WTC11 (cell line): ENCODE measurements at regions not wholly inside any gene's neighbourhood (a gene's known extent, or its start where the extent isn't known, plus 50 kb on each side); places are given as distances from the start of the nearest gene placed in this dataset.

Experiments
- ATAC-seq: fragments of 200-7000 bp; cut with Tn5 transposase; 2 replicates; pipeline ENCODE4 v1.10.0; 2021; ENCODE audit warnings: mild to moderate bottlenecking, moderate library complexity
- CTCF ChIA-PET: fragments of 300-600 bp; sonication (Branson Sonifier 250); formaldehyde crosslinking; loops from one replicate; lab custom pipeline; 2021; ENCODE audit warnings: antibody characterized with exemption; lab: Charles Lee
- POLR2A ChIA-PET: fragments of 350-600 bp; sonication (Branson Sonifier 250); formaldehyde crosslinking; loops from one replicate; lab custom pipeline; 2021; ENCODE audit warnings: antibody characterized with exemption; lab: Charles Lee
- DNase-seq: peaks from one replicate; pipeline ENCODE4 v3.0.0; 2021; ENCODE audit warnings: low spot score
- H3K27ac Mint-ChIP-seq: 2 replicates; pipeline ENCODE4 v1.8.0; 2021; ENCODE audit warnings: mixed read lengths
- H3K27me3 Mint-ChIP-seq: 2 replicates; pipeline ENCODE4 v1.8.0; 2021; ENCODE audit warnings: low read depth, mild to moderate bottlenecking, moderate library complexity, mixed read lengths
- H3K36me3 Mint-ChIP-seq: 2 replicates; pipeline ENCODE4 v1.8.0; 2021; ENCODE audit warnings: mixed read lengths
- H3K4me1 Mint-ChIP-seq: 2 replicates; pipeline ENCODE4 v1.8.0; 2022; ENCODE audit warnings: mixed read lengths
- H3K4me3 Mint-ChIP-seq: 2 replicates; pipeline ENCODE4 v1.8.0; 2021; ENCODE audit warnings: mild to moderate bottlenecking, moderate library complexity, mixed read lengths
- H3K9me3 Mint-ChIP-seq: 2 replicates; pipeline ENCODE4 v1.8.0; 2021; ENCODE audit warnings: mixed read lengths
- ARID4B ChIP-seq: sonication (generic); formaldehyde crosslinking; IDR thresholded peaks from 2 replicates; pipeline ENCODE4 v1.8.0; 2023; ENCODE audit warnings: missing genetic modification reagents, mild to moderate bottlenecking, borderline replicate concordance
- E2F5 ChIP-seq: sonication (generic); formaldehyde crosslinking; IDR thresholded peaks from 2 replicates; pipeline ENCODE4 v1.8.1; 2022; ENCODE audit warnings: mild to moderate bottlenecking, moderate library complexity, missing genetic modification reagents
- ESRRA ChIP-seq: sonication (generic); formaldehyde crosslinking; IDR thresholded peaks from 2 replicates; pipeline ENCODE4 v1.8.1; 2022; ENCODE audit warnings: mild to moderate bottlenecking, missing genetic modification reagents, borderline replicate concordance
- FOXJ3 ChIP-seq: sonication (generic); formaldehyde crosslinking; IDR thresholded peaks from 2 replicates; pipeline ENCODE4 v1.9.0; 2021; ENCODE audit warnings: missing genetic modification reagents, mild to moderate bottlenecking, borderline replicate concordance
- HMGA2 ChIP-seq: fragments of 250-450 bp; sonication (Bioruptor Pico); IDR thresholded peaks from 2 replicates; pipeline ENCODE4 v1.4.0; 2021; ENCODE audit warnings: mild to moderate bottlenecking, moderate library complexity
- MLX ChIP-seq: sonication (generic); formaldehyde crosslinking; IDR thresholded peaks from 2 replicates; pipeline ENCODE4 v1.8.1; 2023; ENCODE audit warnings: mild to moderate bottlenecking, missing genetic modification reagents, moderate library complexity
- NFE2L1 ChIP-seq: sonication (generic); formaldehyde crosslinking; IDR thresholded peaks from 2 replicates; pipeline ENCODE4 v1.8.1; 2023; ENCODE audit warnings: missing genetic modification reagents
- NFYB ChIP-seq: sonication (generic); formaldehyde crosslinking; conservative IDR thresholded peaks from 2 replicates; pipeline ENCODE4 v1.8.0; 2022; ENCODE audit warnings: low read depth, missing genetic modification reagents
- NR1H2 ChIP-seq: sonication (generic); formaldehyde crosslinking; IDR thresholded peaks from 2 replicates; pipeline ENCODE4 v1.9.0; 2021; ENCODE audit warnings: mild to moderate bottlenecking, moderate library complexity, missing genetic modification reagents
- OVOL2 ChIP-seq: fragments of 250-450 bp; sonication (Bioruptor Pico); IDR thresholded peaks from 2 replicates; pipeline ENCODE4 v1.9.0; 2021; ENCODE audit warnings: mild to moderate bottlenecking, borderline replicate concordance
- PRDM15 ChIP-seq: sonication (generic); formaldehyde crosslinking; IDR thresholded peaks from 2 replicates; pipeline ENCODE4 v1.8.0; 2022; ENCODE audit warnings: missing genetic modification reagents
- SMAD4 ChIP-seq: sonication (generic); formaldehyde crosslinking; IDR thresholded peaks from 2 replicates; pipeline ENCODE4 v1.8.0; 2022; ENCODE audit warnings: mild to moderate bottlenecking, missing genetic modification reagents
- SOX15 ChIP-seq: fragments of 250-450 bp; sonication (Bioruptor Pico); IDR thresholded peaks from 2 replicates; pipeline ENCODE4 v1.9.0; 2021; ENCODE audit warnings: mild to moderate bottlenecking
- TEAD4 ChIP-seq: sonication (generic); formaldehyde crosslinking; IDR thresholded peaks from 2 replicates; pipeline ENCODE4 v1.8.0; 2022; ENCODE audit warnings: mild to moderate bottlenecking, missing genetic modification reagents
- USF1 ChIP-seq: sonication (generic); formaldehyde crosslinking; IDR thresholded peaks from 2 replicates; pipeline ENCODE4 v1.8.0; 2022; ENCODE audit warnings: mild to moderate bottlenecking, missing genetic modification reagents
- USF2 ChIP-seq: sonication (generic); formaldehyde crosslinking; IDR thresholded peaks from 2 replicates; pipeline ENCODE4 v1.8.1; 2023; ENCODE audit warnings: mild to moderate bottlenecking, missing genetic modification reagents, moderate library complexity
- ZBTB43 ChIP-seq: sonication (generic); formaldehyde crosslinking; IDR thresholded peaks from 2 replicates; pipeline ENCODE4 v1.8.1; 2023; ENCODE audit warnings: mild to moderate bottlenecking, missing genetic modification reagents
- ZNF138 ChIP-seq: sonication (generic); formaldehyde crosslinking; conservative IDR thresholded peaks from 2 replicates; pipeline ENCODE4 v1.8.1; 2022; ENCODE audit warnings: mild to moderate bottlenecking, moderate library complexity, missing genetic modification reagents
- ZNF396 ChIP-seq: fragments of 250-450 bp; sonication (Bioruptor Pico); IDR thresholded peaks from 2 replicates; pipeline ENCODE4 v1.8.0; 2021; ENCODE audit warnings: mild to moderate bottlenecking, moderate library complexity, borderline replicate concordance
- ZNF671 ChIP-seq: fragments of 250-450 bp; sonication (Bioruptor Pico); IDR thresholded peaks from 2 replicates; pipeline ENCODE4 v1.8.0; 2021; ENCODE audit warnings: mild to moderate bottlenecking

- ChIA-PET POLR2A (no interaction called here), CTCF (no interaction called here)
- no peak overlapping the region for H3K4me3 Mint-ChIP-seq
- H3K36me3 Mint-ChIP-seq: peaks cover under 1% of the 10 kb centered on the region; the same call in 1 of the 2 replicates
- ATAC-seq (no peak), DNase-seq (no peak)
- peaks cover 12% of the 10 kb centered on the region for H3K9me3 Mint-ChIP-seq
- TF ChIP-seq ZBTB43 (no peak), ZNF396 (CRISPR knock-in tag) (no peak), HMGA2 (no peak), USF1 (CRISPR knock-in tag) (no peak), OVOL2 (CRISPR knock-in tag) (no peak), NFYB (no peak), ESRRA (no peak), FOXJ3 (no peak), TEAD4 (no peak), SOX15 (CRISPR knock-in tag) (no peak), NR1H2 (CRISPR knock-in tag) (no peak), MLX (CRISPR knock-in tag) (no peak), USF2 (CRISPR knock-in tag) (no peak), ZNF138 (no peak), SMAD4 (no peak), ZNF671 (CRISPR knock-in tag) (no peak)
- H3K4me1 Mint-ChIP-seq: peaks cover 15% of the 10 kb centered on the region
- no peaks in the 10 kb centered on the region for H3K27me3 Mint-ChIP-seq
- no peak overlapping the region for H3K27ac Mint-ChIP-seq
Observed at GRCh38 chr3:80259736-80260135, 491.9 kb upstream of the ROBO1 start.

- H3K9me3 Mint-ChIP-seq: peaks cover 34% of the 10 kb centered on the region
- ATAC-seq (no peak), DNase-seq (no peak)
- CTCF ChIA-PET: no interaction called here
- no peaks in the 10 kb centered on the region for H3K27me3 Mint-ChIP-seq
- H3K4me1 Mint-ChIP-seq: no peaks in the 10 kb centered on the region
- H3K27ac Mint-ChIP-seq: no peak overlapping the region
- no peak overlapping the region for H3K4me3 Mint-ChIP-seq
- peaks cover 14% of the 10 kb centered on the region for H3K36me3 Mint-ChIP-seq
- TF ChIP-seq NFE2L1 (CRISPR knock-in tag): no peak
- no peak for TF ChIP-seq PRDM15 (CRISPR knock-in tag)
- TF ChIP-seq ARID4B (CRISPR knock-in tag): no peak
- TF ChIP-seq HMGA2: peak; percentile 45; the same call in 1 of the 2 replicates
- TF ChIP-seq E2F5: no peak
- no peak for TF ChIP-seq ESRRA
- TF ChIP-seq USF2 (CRISPR knock-in tag): no peak
- TF ChIP-seq ZNF138: no peak
- TF ChIP-seq, all 79 proteins: peak for 1
- POLR2A ChIA-PET: no interaction called here
Observed at GRCh38 chr3:80252113-80252512, 484.3 kb upstream of the ROBO1 start.
